ENCODE measurements at regions not wholly inside any gene's neighbourhood (a gene's known extent, or its start where the extent isn't known, plus 50 kb on each side); places are given as distances from the start of the nearest gene placed in this dataset.

GRCh38 chr20:52438326-52438963, 246.9 kb upstream of the ZFP64 start:
- no TSS peak for BruUV-seq (replicated peaks)
- no peak overlapping the region for H3K4me3 ChIP-seq (ENCODE audit: low read depth, low read length, poor library complexity, severe bottlenecking)
- ChIA-PET POLR2A (interaction anchor here (0.6 kb wide), 1 partner anchor 752 kb away, joined by 3 read pairs; no protein-coding TSS in a partner anchor), CTCF (ENCODE audit: unreplicated experiment) (no interaction called here)
- no peaks in the 10 kb centered on the region for H3K4me1 ChIP-seq (ENCODE audit: insufficient read depth, low read length, poor library complexity, severe bottlenecking)
- no peak overlapping the region for H3K4me2 ChIP-seq (ENCODE audit: low read length)
- no peaks in the 10 kb centered on the region for H3K9me2 ChIP-seq (ENCODE audit: insufficient read depth, low read length)
- no peak overlapping the region for H3K27ac ChIP-seq (ENCODE audit: low read depth, low read length, poor library complexity, severe bottlenecking)
- H4K20me1 ChIP-seq (ENCODE audit: insufficient read depth, low read length): no peaks in the 10 kb centered on the region
- intact Hi-C loops (cut with micrococcal nuclease; ENCODE audit: unreplicated experiment): no loop called here
- no peak for DNase-seq (ENCODE audit: low spot score)
- no peaks in the 10 kb centered on the region for H3K36me3 ChIP-seq (ENCODE audit: insufficient read depth, low read length)
- H2AFZ ChIP-seq (ENCODE audit: low read length): no peak overlapping the region
- TF ChIP-seq CTCF (conservative IDR thresholded peaks at IDR 0.05; ENCODE audit: low read length) (no peak), EZH2phosphoT487 (IDR thresholded peaks at IDR 0.05; ENCODE audit: borderline replicate concordance, low read depth, low read length) (no peak)
- H3K9me3 ChIP-seq (ENCODE audit: low read length): no peaks in the 10 kb centered on the region
- H3K79me2 ChIP-seq (ENCODE audit: insufficient read depth, low read depth, low read length): no peaks in the 10 kb centered on the region

GRCh38 chr20:52434453-52434852, 242.9 kb upstream of the ZFP64 start:
- Histone ChIP-seq H3K27ac (ENCODE audit: low read depth, low read length, poor library complexity, severe bottlenecking) (no peak overlapping the region), H3K9me2 (ENCODE audit: insufficient read depth, low read length) (no peaks in the 10 kb centered on the region), H3K4me3 (ENCODE audit: low read depth, low read length, poor library complexity, severe bottlenecking) (no peak overlapping the region), H2AFZ (ENCODE audit: low read length) (no peak overlapping the region), H3K4me2 (ENCODE audit: low read length) (no peak overlapping the region), H3K36me3 (ENCODE audit: insufficient read depth, low read length) (no peaks in the 10 kb centered on the region), H4K20me1 (ENCODE audit: insufficient read depth, low read length) (no peaks in the 10 kb centered on the region), H3K4me1 (ENCODE audit: insufficient read depth, low read length, poor library complexity, severe bottlenecking) (no peaks in the 10 kb centered on the region), H3K79me2 (ENCODE audit: insufficient read depth, low read depth, low read length) (no peaks in the 10 kb centered on the region), H3K9me3 (ENCODE audit: low read length) (no peaks in the 10 kb centered on the region)
- TF ChIP-seq EZH2phosphoT487 (IDR thresholded peaks at IDR 0.05; ENCODE audit: borderline replicate concordance, low read depth, low read length) (no peak), CTCF (conservative IDR thresholded peaks at IDR 0.05; ENCODE audit: low read length) (no peak)
- no peak for DNase-seq (ENCODE audit: low spot score)
- intact Hi-C loops (cut with micrococcal nuclease; ENCODE audit: unreplicated experiment): no loop called here
- CTCF ChIA-PET (ENCODE audit: unreplicated experiment): no interaction called here
- no TSS peak for BruUV-seq (replicated peaks)
- POLR2A ChIA-PET: no interaction called here

- CTCF ChIA-PET (ENCODE audit: unreplicated experiment): no interaction called here
- Histone ChIP-seq H3K36me3 (ENCODE audit: insufficient read depth, low read length) (no peaks in the 10 kb centered on the region), H4K20me1 (ENCODE audit: insufficient read depth, low read length) (no peaks in the 10 kb centered on the region), H3K27ac (ENCODE audit: low read depth, low read length, poor library complexity, severe bottlenecking) (no peak overlapping the region), H3K4me1 (ENCODE audit: insufficient read depth, low read length, poor library complexity, severe bottlenecking) (no peaks in the 10 kb centered on the region), H3K79me2 (ENCODE audit: insufficient read depth, low read depth, low read length) (no peaks in the 10 kb centered on the region), H3K9me2 (ENCODE audit: insufficient read depth, low read length) (no peaks in the 10 kb centered on the region), H2AFZ (ENCODE audit: low read length) (no peak overlapping the region), H3K4me2 (ENCODE audit: low read length) (no peak overlapping the region), H3K9me3 (ENCODE audit: low read length) (no peaks in the 10 kb centered on the region), H3K4me3 (ENCODE audit: low read depth, low read length, poor library complexity, severe bottlenecking) (no peak overlapping the region)
- no peak for DNase-seq (ENCODE audit: low spot score)
- BruUV-seq (replicated peaks): no TSS peak
- POLR2A ChIA-PET: interaction anchor here (0.6 kb wide), 1 partner anchor 1632 kb away, joined by 4 read pairs; no protein-coding TSS in a partner anchor
- intact Hi-C loops (cut with micrococcal nuclease; ENCODE audit: unreplicated experiment): no loop called here
- TF ChIP-seq CTCF (conservative IDR thresholded peaks at IDR 0.05; ENCODE audit: low read length) (no peak), EZH2phosphoT487 (IDR thresholded peaks at IDR 0.05; ENCODE audit: borderline replicate concordance, low read depth, low read length) (no peak)
Measured at GRCh38 chr20:52434041-52434425, 242.5 kb upstream of the ZFP64 start.
